NCI-H345 (cell line): ENCODE measurements at regions not wholly inside any gene's neighbourhood (a gene's known extent, or its start where the extent isn't known, plus 50 kb on each side); places are given as distances from the start of the nearest gene placed in this dataset.
"Not testable (repeated sequence)": the region's sequence is repeated elsewhere in the genome, so short reads cannot be mapped to it uniquely, and the experiment has no call there.

ENCODE experiments used
- DNase-seq: peaks from one replicate; lab custom pipeline; 2025; lab: John Stamatoyannopoulos, UW

DNA sequence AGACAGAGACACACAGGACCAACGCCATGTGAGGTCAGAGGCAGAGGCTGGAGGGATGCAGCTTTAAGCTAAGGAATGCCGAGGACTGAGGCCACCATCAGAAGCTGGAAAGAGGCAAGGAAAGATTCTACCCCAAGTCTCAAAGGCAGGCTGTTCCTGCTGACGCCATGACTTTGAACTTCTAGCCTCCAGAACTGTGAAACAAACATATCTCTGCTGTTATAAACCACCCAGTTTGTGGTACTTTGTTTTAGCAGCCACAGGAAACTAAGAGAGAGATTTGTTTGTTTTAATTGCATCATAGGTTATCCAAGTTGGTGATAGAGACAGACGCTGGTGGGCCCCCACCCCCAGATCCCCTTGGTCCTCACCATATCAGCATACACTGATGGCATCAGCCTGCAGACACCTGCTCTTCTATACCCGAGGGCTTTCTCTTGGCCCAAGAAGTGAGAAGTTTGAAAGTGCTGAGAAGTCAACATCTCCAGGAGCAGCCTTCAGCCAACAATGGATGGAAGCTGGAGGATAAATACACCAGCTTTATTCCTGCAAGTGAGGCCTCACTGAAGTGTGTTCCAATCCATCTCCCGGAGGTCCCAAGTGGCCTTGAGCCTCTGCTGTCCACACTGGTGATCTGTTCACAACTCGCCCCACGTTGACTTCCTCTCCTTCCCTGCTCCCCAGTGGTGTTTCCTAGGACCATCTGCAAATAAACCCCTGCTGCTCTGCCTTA is 154.7 kb downstream of the BTBD3 start:
- DNase-seq: no peak

DNA sequence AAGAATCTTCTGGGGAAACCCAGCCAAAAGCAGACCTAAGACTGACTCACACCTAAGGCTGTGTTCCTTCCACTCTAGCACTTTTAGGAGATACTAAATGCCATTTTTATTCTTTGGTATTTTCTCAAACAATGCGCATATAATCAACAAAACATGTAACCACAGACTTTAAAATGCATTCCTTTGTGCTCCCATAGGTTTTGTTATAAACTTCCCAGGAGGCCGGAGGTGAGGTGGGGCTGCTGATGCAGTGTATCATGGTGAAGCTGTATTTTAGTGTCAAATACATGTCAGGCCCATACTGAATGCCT is 155.2 kb downstream of the BTBD3 start:
- DNase-seq: no peak

DNA sequence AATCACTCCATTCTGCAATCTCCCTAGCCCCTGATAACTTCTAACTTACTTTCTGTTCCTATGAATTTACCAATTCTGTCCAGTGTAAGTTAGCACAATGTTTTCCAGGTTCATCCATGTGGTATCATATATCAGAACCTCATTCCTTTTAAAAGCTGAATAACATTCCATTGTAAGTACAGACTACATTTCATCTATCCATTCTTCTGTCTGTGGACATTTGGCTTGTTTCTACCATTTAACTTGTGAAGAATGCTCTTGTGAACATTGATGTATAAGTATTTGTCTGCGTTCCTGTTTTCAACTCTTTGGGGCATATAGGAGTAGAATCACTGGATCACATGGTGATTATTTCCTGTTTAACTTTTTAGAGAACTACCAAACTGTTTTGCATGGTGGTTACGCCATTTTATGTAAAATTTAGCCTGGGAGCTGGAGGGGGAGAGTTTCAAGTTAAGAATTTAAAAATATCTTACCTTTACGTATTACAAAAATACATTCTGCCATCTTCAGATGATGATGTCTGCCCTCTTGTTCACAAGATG is 156.5 kb downstream of the BTBD3 start:
- DNase-seq: no peak

DNA sequence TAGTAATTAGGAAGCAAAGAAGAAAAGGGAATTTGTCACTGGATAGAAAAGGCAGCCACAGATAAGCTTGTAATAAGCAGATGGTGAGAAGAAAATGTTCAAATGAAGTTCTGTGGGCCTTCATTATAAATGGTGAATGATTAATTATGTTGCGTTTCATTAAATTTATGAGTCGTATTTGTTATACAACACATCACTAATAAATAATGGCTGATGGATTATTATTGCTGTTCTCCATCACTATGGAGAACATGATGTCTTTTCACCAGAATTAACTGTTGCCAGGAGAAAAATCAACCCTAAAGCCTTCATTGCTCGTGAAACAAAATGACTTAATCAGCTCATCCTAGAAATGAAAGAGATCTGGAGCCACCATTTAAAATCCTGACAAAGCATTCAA is 158.5 kb downstream of the BTBD3 start:
- DNase-seq: no peak

DNA sequence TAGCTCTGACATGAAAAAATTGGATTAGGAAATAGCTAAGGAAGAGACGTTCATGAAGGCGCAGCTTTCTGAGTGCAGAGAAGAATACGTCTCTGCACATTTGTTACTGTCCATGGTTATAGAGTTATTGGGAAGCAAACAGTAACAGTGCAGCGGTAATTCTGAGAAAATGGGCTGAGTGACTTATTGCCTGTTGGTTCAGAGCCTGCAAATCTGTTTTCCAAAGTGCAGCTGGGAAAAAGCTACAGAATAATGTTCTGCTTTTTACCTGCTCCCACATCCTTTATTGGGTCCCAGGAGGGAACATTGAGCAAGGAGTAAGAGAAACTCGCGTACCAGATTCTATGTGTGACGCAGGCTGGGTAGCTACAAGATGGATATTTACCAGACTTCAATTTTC is 160.2 kb downstream of the BTBD3 start:
- no peak for DNase-seq

DNA sequence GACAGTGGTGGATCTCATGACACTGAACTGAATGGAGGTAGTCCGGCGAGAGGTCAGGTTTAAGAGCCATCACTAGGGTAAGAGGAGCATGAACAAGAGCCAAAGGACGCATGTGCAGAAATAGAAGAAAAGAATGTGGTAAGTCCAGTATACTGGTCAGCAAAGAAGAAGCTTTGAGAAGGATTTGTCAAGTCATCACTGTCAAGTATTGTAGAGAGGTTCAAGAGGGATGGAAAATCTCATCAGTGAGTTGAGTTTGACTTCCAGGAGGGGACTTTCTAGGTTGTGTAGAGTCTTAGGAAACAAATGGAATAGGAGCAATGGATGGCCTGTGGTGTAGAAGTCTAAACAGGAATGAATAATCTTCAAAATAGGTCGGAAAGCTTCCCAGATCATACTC is 161.8 kb downstream of the BTBD3 start:
- DNase-seq: no peak

DNA sequence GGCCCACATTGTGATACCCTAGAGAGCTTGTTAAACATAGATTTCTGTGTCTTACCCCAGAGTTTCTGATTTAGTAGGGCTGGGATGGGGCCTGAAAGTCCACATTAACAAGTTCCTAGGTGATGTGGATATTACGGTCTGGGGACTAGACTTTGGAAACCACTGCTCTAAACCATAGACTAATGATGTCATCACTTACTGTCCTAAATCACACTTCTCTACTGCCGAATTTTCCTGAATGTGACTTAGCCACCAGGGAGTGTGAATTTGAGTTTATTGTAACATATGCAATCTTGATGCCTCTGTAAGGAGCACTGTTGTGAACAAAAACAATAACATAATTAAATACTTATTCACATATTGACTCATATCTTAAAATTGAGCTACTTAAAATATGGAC is 165.6 kb downstream of the BTBD3 start:
- no peak for DNase-seq

DNA sequence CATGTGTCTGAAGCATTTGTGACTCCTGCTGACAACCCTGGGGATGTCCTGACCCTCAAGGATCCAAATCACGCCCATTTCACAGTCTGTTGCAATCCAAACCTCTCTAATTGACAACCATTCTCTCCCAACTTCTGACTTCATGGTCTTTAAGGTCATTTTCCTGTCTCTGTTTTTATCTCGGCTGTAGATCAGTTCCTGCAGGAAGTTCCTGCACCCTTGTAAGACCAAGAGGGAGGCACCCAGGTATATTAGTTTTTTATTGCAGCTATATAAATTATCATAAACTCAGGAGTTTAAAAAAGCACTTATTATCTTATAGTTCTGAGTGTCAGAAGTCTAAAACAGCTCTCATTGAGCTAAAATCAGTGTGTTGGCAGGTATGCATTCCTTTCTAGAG is 166.8 kb downstream of the BTBD3 start:
- no peak for DNase-seq

DNA sequence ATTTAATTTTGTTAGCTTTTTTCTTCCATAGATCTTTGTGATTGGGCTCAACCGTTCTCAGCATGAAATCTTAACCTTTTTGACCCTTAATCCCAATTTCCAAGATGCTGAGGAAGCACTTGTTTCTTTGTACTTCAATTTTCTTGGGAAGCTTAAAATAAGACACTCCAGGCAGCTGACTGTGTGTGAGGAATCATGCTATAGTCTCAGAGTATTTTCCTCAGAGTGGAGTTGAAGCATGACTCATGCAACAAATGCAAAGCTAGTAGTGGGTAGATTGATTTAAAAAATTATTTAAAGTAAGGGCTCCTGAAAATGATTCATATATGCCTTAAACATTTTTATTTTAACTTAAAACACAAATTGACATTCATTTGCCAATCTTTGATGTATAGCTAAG is 168.7 kb downstream of the BTBD3 start:
- DNase-seq: no peak

DNA sequence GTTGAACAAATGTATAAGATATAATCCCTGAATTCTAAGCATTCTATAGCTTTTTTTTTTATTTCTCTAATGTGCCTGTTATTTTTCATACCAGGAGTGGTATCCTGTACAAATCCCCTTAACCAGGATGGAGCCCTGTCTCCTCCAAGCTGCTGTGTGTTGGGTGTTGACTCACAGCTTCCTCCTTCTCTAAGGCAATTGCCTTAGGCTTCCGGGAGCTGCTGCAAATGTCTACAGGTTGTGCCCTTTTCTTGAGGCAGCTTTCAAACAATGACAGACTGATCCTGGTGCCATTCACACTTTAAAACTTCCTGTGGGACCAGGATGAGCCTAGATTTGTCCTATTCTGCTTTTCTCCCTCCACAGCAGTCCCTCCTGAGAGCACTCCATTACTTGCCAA is 173.2 kb downstream of the BTBD3 start:
- no peak for DNase-seq

DNA sequence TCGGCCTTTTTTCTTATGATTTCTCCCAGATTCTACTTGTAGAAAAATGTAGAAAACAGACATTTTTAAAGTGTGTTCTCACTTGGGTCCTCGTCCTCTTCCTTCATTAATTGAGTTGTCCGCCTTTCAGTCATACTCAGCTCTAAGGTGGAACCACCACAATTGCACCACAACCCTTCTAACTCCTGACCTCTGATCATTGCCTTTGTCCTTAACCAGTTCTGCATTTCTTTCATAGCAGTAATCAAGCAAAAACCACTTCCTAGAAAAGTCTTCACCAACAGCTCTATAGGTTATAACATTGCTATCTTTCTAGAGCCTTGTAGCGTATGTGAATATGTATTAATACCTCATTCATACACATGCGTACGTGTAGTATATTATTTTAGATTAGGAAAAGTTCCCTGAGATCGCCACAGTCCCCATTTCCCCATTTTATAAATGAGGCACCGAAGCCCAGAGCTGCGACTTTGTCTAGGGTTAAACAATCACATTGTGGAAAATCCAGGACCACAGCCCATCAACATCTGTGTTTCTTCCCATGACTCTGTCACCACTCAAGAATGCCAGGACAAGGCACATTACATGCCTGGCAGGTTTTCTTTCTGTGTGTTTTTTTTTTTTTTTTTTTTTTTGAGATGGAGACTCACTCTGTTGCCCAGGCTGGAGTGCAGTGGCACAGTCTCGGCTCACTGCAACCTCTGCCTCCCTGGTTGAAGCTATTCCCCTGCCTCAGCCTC is 175.5 kb downstream of the BTBD3 start:
- no peak for DNase-seq

DNA sequence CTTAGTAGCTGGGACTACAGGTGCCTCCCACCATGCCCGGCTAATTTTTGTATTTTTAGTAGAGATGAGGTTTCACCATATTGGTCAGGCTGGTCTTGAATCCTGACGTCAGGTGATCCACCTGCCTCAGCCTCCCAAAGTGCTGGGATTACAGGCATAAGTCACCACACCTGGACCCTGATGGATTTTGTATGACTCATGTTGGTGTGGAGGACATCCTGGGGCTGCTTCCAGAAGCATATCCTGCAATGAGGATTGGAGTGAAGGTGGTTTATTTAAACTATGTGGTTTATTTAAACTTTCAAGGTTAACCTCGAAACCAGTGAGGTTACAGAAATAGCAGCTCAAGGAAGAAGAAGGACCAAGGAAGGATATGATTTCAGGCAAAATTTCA is 176.1 kb downstream of the BTBD3 start:
- not testable (repeated sequence) for DNase-seq

DNA sequence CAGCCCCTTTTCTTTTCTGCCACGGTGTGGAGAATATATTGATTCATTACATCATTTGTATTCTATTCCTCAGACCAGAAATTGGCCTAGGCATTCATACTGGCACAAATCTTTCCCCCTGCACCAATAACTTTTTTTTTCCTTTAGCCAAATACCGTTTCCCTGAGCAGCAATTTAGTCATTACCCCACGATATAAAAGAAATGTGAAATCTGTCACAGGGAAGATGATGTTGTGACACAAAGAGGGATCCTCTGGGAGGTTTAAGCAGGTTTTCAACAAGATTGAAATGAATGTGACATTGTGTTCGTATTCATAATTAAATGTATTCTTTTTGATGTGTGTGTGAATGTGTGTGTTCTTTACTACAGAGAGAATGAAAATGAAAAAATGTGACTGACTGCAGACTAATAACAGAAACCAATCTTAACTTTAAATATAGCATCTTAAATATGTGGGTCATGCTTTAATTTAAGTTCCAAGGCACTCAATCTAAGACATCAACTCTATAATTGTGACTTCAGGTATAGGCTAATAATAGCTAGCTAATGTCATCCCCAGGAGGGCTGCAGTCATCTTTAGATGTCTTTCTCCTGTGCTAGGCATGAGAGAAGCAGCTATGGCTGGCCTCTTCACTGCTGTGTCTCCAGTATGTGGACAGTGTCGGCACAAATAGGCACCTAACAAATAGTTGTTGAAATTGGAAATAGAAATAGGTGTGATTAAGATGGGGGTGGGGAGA is 177.7 kb downstream of the BTBD3 start:
- DNase-seq: no peak

DNA sequence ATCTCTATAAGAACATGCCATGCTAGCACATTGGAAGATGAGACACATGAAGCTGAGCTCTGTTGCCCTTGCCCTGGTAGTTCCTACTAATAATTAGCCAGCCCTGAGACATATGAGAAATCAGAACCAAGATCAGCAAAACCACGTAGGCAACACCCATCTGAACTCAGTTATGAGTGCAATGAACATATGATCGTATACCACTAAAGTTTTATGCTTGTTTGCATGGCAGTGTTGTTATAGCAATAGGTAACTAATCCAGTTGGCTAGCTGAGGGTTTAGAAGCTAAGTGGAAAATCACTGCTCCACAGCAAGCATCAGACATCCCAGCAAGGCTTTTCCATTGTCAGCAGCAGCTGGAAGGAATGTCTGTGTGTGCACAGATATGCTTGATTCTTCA is 180.7 kb downstream of the BTBD3 start:
- no peak for DNase-seq

DNA sequence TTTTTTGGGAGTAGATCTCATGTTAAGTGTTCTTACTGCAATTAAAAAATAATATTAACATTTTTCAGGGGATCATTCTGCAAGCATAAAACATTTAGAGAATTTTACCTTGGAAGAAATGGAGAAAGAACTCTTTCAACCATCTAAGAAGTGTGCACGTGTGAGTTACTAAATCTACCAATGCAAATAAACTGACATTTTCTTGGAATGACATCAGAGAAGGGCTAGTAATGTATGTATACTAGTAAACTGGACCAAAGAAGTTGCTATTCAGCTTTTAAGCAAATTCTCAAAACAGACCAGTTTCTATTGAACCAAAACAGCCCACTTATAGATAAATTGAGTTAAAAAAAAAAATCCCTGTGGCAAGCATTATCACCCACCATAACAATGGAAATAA is 191.2 kb downstream of the BTBD3 start:
- DNase-seq: no peak

DNA sequence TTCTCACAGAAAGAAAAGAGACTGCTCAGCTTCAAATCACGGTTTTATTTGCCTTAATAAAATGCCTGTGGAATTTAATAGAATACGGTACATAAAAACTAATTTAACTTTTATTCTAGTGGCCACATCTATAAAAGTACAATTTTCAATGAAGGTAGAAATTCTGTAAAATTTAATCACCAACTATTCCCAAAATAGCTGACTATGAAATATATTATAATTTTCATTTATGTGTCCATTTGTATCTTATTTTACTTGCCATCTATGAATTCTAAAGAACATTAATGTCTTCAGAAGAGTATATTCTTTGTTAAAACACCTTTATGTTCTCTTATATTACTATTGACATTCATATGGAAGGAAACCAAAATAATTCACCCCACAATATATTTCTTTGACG is 192.6 kb downstream of the BTBD3 start:
- no peak for DNase-seq

DNA sequence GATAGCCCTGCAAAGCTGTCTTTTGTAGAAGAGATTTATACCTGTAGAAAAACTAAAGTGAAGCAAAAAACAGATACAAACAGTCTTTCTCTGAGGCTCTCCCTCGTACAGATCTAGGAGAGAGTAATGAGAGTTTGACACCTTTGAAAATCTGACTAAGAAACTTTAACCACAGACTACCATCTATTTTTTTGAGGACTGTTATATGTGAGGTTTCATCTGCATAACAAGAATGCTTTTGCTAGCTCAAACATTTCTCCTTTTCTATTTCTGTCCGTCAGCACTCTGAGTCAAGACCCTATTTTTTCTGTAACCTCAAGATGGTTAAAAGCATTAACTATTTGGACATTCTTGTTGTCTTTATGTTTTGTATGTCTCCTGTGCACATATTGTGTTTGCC is 193.0 kb downstream of the BTBD3 start:
- no peak for DNase-seq

DNA sequence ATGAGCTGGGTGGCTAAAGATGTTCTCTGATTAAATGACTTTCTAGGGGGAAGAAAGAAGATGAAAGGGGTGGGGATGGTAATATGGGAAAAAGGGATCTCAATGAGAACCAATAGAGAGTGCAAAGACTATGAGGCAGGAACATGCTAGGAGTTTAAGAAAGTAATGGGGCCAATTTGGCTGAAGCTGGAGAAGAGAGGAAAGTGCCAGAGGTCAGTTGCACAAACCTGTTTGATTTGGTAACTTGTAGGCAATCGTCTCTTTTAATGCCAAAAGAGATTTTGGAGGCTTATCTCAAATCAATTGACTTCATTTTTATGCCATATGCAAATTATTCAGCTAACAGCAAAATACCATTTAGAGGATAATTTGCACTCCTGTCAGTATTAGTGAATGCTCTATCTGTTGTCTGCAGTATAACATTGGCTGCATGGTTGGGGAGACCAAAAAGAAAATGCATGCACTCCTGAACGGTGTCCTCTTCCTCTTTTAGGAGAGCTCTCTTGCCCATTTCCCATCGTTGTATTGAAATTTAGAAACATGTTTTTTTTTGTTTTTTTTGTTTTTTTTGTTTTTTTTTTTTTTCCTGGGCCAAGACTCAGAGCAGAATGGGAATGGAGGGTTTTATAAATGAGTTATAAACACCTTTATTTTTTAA is 193.9 kb downstream of the BTBD3 start:
- DNase-seq: no peak

DNA sequence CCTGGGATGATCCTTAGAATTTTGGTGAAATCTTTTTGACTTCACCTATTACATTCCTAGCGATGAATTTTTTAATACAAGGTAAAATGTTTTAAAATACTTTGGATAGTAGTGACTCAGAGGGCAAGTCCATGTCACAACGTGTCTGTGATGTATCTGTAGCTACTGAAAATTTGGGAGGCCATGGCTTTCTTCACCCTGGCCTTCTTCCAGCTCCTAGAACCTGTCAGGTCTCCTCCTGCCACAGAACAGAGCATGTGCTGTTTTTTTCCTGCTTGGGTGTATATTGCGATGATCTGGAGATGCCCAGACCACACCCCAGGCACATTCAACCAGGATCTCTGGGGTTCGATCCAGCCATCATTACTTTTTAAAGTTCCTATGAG is 194.4 kb downstream of the BTBD3 start:
- no peak for DNase-seq

DNA sequence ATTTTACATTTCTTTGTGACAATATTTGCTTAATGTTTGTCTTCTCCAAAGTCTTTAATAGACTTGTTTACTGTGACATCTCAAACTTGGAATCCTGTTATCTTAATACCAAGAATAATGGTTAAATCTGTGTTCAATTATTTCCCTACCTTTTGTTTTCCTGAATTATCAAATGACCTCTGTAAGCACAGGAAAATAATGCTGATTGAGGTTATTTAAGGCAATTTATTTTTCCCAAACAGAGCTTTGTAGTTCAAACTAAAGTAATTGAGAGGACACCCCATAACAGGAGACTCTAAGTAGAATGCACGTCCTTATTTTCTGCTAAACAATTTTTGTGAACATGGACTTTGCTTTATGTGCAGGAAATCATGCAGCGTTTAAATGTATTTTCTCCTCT is 195.0 kb downstream of the BTBD3 start:
- no peak for DNase-seq

DNA sequence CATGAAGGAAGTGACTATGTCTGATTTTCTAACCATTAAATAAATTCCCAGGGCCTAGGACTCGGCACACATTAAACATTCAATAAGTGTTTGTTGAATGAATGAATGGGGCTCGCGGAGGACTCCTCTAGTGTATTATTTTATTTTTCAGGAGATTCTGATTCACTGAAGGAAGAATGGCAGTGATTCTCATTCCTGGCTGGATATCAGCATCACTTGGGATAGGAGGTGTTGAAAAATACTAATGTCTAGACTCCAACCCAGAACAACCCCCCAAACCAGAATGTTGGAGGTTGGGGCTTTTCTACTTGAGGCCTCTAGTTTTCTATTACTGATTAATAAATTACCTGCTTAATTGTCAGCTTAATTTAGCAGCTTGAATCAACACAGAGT is 195.4 kb downstream of the BTBD3 start:
- DNase-seq: no peak
